ENCODE measurements at regions not wholly inside any gene's neighbourhood (a gene's known extent, or its start where the extent isn't known, plus 50 kb on each side); places are given as distances from the start of the nearest gene placed in this dataset.

DNA sequence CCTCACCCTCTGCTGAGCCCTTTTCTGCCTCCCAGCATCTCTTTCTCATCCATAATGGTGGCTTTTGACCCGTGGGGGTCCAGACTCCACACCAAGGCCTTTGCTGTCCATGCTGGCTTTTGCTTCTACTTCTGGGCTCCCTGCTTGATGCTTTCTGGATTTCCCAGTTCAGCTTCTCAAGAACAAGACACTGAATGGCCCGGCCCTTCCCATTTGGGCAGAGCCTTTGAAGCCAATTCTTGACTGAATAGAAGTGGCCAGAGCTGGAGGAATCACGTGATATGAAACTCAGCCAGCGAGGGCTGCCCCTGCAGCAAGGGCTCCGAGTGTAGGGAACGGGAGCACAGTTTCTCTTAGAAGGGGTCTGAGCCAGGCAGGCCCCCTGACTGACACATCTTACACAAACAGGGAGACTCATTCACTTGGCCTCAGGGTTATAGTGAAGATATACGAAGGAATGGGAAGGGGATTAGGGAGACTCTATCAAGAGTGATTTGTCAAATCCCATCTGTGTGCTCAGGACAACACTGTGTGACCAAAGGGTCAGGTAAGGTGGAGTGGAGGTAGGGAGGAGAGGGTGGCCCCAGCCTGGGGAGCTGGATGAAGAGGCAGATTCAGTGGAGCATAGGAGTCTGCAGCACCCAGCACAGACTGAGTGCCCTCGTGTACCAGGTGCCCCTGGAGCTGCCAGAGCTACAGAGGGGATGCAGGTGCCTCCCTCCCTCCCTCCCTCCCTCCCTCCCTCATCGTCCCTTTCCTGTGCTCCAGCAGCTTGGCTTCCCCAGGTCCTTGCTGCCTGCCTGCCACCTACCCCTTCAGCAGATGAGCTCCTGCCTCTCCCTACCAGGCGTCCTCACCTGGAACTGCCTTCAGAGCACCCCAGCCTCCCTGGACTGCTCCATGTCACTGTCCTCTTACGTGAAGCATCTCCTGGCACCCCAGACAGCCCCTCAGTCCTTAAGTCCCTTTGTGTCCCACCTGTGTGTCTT lies 106.0 kb downstream of the TRIM29 start:
- Histone ChIP-seq H3K79me2 (ENCODE audit: low read length) (no peaks in the 10 kb centered on the region), H3K9me3 (ENCODE audit: insufficient read depth, low read length) (no peaks in the 10 kb centered on the region), H4K20me1 (ENCODE audit: insufficient read depth, low read length) (no peaks in the 10 kb centered on the region), H3K4me3 (ENCODE audit: low read length) (no peak overlapping the region), H3K4me1 (ENCODE audit: low read length) (no peaks in the 10 kb centered on the region), H3K4me2 (ENCODE audit: low read length) (no peak overlapping the region), H3K27ac (ENCODE audit: low read length) (no peak overlapping the region), H2AFZ (ENCODE audit: low read depth, low read length) (no peak overlapping the region), H3K27me3 (ENCODE audit: low read depth, low read length) (peaks cover 21% of the 10 kb centered on the region), H3K9ac (ENCODE audit: low read length) (no peak overlapping the region), H3K36me3 (replicated peaks; ENCODE audit: low read depth, low read length) (no peaks in the 10 kb centered on the region)
- TF ChIP-seq, protein P1, sequence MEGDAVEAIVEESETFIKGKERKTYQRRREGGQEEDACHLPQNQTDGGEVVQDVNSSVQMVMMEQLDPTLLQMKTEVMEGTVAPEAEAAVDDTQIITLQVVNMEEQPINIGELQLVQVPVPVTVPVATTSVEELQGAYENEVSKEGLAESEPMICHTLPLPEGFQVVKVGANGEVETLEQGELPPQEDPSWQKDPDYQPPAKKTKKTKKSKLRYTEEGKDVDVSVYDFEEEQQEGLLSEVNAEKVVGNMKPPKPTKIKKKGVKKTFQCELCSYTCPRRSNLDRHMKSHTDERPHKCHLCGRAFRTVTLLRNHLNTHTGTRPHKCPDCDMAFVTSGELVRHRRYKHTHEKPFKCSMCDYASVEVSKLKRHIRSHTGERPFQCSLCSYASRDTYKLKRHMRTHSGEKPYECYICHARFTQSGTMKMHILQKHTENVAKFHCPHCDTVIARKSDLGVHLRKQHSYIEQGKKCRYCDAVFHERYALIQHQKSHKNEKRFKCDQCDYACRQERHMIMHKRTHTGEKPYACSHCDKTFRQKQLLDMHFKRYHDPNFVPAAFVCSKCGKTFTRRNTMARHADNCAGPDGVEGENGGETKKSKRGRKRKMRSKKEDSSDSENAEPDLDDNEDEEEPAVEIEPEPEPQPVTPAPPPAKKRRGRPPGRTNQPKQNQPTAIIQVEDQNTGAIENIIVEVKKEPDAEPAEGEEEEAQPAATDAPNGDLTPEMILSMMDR (IDR thresholded peaks at IDR 0.05; ENCODE audit: low read depth, low read length), result no peak
- no peak for TF ChIP-seq EZH2phosphoT487 (IDR thresholded peaks at IDR 0.05; ENCODE audit: low read depth)

DNA sequence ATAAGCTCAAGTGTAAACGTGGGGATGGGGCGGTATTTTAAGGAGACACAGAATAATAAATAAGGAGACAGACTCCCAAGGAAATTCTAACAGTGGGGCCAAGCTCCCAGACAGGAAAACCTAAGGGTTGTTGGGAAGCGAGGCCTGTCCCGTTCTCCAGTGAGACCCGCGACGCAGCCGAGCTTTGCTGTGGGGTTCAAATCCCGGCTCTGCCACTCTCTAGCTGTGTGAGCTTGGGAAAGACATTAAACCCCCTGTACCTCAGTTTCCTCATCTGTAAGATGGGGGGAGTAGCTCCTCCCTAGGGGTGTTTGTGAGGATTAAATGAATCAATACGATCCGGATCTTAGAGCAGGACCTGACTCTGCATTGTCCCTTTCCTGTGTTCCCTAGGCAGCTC lies 106.8 kb downstream of the TRIM29 start:
- no peaks in the 10 kb centered on the region for H3K36me3 ChIP-seq (replicated peaks; ENCODE audit: low read depth, low read length)
- no peak overlapping the region for H3K4me2 ChIP-seq (ENCODE audit: low read length)
- no peaks in the 10 kb centered on the region for H3K9me3 ChIP-seq (ENCODE audit: insufficient read depth, low read length)
- no peaks in the 10 kb centered on the region for H3K4me1 ChIP-seq (ENCODE audit: low read length)
- H3K27ac ChIP-seq (ENCODE audit: low read length), result no peak overlapping the region
- H3K4me3 ChIP-seq (ENCODE audit: low read length), result no peak overlapping the region
- no peaks in the 10 kb centered on the region for H3K79me2 ChIP-seq (ENCODE audit: low read length)
- no peak overlapping the region for H2AFZ ChIP-seq (ENCODE audit: low read depth, low read length)
- H3K9ac ChIP-seq (ENCODE audit: low read length), result no peak overlapping the region
- no peak for TF ChIP-seq EZH2phosphoT487 (IDR thresholded peaks at IDR 0.05; ENCODE audit: low read depth)
- TF ChIP-seq, protein P1 (IDR thresholded peaks at IDR 0.05; ENCODE audit: low read depth, low read length), result no peak
- no peaks in the 10 kb centered on the region for H4K20me1 ChIP-seq (ENCODE audit: insufficient read depth, low read length)
- H3K27me3 ChIP-seq (ENCODE audit: low read depth, low read length), result peaks cover 16% of the 10 kb centered on the region

DNA sequence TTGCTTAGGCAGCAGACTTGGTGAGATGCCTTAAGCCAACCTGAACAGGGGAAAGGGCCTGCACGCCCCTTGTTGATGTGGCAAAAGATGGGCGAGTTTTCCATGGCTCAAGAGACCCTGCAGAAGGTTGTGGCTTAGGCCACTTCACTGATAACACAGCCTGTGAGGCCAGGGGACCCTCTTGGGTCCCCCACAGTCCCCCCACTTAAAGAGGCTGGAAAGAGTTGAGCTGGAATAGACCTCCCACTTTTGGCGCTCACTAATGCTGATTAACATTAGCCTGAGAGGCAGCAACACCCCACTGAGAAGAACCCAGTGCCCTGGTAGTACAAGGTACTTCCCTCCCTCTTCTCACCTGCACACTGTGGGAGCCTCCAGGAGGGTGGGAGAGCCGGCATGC lies 107.5 kb downstream of the TRIM29 start:
- Histone ChIP-seq H3K9ac (ENCODE audit: low read length) (no peak overlapping the region), H3K9me3 (ENCODE audit: insufficient read depth, low read length) (no peaks in the 10 kb centered on the region), H3K27me3 (ENCODE audit: low read depth, low read length) (peaks cover 16% of the 10 kb centered on the region), H2AFZ (ENCODE audit: low read depth, low read length) (no peak overlapping the region), H3K79me2 (ENCODE audit: low read length) (no peaks in the 10 kb centered on the region), H3K36me3 (replicated peaks; ENCODE audit: low read depth, low read length) (no peaks in the 10 kb centered on the region), H3K4me2 (ENCODE audit: low read length) (no peak overlapping the region), H3K4me1 (ENCODE audit: low read length) (no peaks in the 10 kb centered on the region), H3K27ac (ENCODE audit: low read length) (no peak overlapping the region), H3K4me3 (ENCODE audit: low read length) (no peak overlapping the region), H4K20me1 (ENCODE audit: insufficient read depth, low read length) (no peaks in the 10 kb centered on the region)
- TF ChIP-seq, protein P1 (IDR thresholded peaks at IDR 0.05; ENCODE audit: low read depth, low read length), result no peak
- no peak for TF ChIP-seq EZH2phosphoT487 (IDR thresholded peaks at IDR 0.05; ENCODE audit: low read depth)

DNA sequence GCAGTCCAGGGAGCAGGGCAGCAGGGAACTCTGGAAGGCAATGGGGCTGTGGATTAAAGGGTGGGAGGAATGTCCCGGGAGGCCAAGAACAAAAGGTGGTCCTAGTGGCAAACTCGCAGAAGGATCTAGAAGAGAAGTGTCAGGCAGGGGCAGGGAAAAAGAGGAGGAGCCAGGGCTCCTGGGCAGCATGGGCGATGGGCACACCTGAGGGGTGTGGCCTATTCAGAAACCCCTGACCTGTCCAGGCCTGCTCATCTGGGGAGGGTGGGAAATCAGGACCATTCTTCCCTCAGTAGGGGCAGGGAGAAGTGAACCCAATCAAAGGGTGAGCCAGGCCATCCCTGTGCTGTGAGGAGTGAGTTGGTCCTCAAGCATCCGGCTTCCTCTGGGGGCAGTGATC lies 108.6 kb downstream of the TRIM29 start:
- TF ChIP-seq EZH2phosphoT487 (IDR thresholded peaks at IDR 0.05; ENCODE audit: low read depth), result no peak
- TF ChIP-seq, protein P1 (IDR thresholded peaks at IDR 0.05; ENCODE audit: low read depth, low read length), result no peak
- no peaks in the 10 kb centered on the region for H3K36me3 ChIP-seq (replicated peaks; ENCODE audit: low read depth, low read length)
- no peak overlapping the region for H3K4me2 ChIP-seq (ENCODE audit: low read length)
- H3K27me3 ChIP-seq (ENCODE audit: low read depth, low read length), result peaks cover 11% of the 10 kb centered on the region
- no peak overlapping the region for H2AFZ ChIP-seq (ENCODE audit: low read depth, low read length)
- H3K27ac ChIP-seq (ENCODE audit: low read length), result no peak overlapping the region
- no peaks in the 10 kb centered on the region for H3K9me3 ChIP-seq (ENCODE audit: insufficient read depth, low read length)
- H3K4me1 ChIP-seq (ENCODE audit: low read length), result no peaks in the 10 kb centered on the region
- H3K4me3 ChIP-seq (ENCODE audit: low read length), result no peak overlapping the region
- H3K79me2 ChIP-seq (ENCODE audit: low read length), result no peaks in the 10 kb centered on the region
- H3K9ac ChIP-seq (ENCODE audit: low read length), result no peak overlapping the region
- no peaks in the 10 kb centered on the region for H4K20me1 ChIP-seq (ENCODE audit: insufficient read depth, low read length)
